ENCODE measurements at regions not wholly inside any gene's neighbourhood (a gene's known extent, or its start where the extent isn't known, plus 50 kb on each side); places are given as distances from the start of the nearest gene placed in this dataset.

GRCh38 chr7:145289384-145289783 is 453.5 kb upstream of the TPK1 start:
- no peak for TF ChIP-seq POLR2A (IDR thresholded peaks at IDR 0.05)
- TF ChIP-seq CTCF (IDR thresholded peaks at IDR 0.05): no peak

Measured in right lobe of liver (tissue), 4 donors.